Activated CD8-positive, alpha-beta T cell treated with anti-CD3 and anti-CD28 coated beads, Interleukin-2, amount 10 ng/mL, durations not matched to agents 7 days and 5 days (primary cell): ENCODE measurements at regions not wholly inside any gene's neighbourhood (a gene's known extent, or its start where the extent isn't known, plus 50 kb on each side); places are given as distances from the start of the nearest gene placed in this dataset.

Source experiments
- ATAC-seq: fragments of 150-1000 bp; cut with Tn5 transposase; one replicate; pipeline ENCODE4 v1.10.0; 2021; ENCODE audit warnings: moderate library complexity
- CTCF ChIA-PET: fragments of 350-600 bp; sonication (Branson Sonifier 250); formaldehyde crosslinking; loops from one replicate; lab custom pipeline; 2021; ENCODE audit warnings: antibody characterized with exemption; lab: Charles Lee
- POLR2A ChIA-PET: fragments of 350-600 bp; sonication (Branson Sonifier 250); formaldehyde crosslinking; loops from one replicate; lab custom pipeline; 2021; ENCODE audit warnings: antibody characterized with exemption; lab: Charles Lee
- DNase-seq: peaks from one replicate; pipeline ENCODE4 v3.0.0-alpha.2; 2020
- H3K27ac Mint-ChIP-seq: one replicate; pipeline ENCODE4 v1.8.0; 2021; ENCODE audit warnings: mild to moderate bottlenecking, mixed read lengths
- H3K27me3 Mint-ChIP-seq: one replicate; pipeline ENCODE4 v1.8.0; 2021; ENCODE audit warnings: low read depth, mixed read lengths
- H3K36me3 Mint-ChIP-seq: one replicate; pipeline ENCODE4 v1.8.0; 2021; ENCODE audit warnings: low read depth, mixed read lengths
- H3K4me1 Mint-ChIP-seq: one replicate; pipeline ENCODE4 v1.8.0; 2021; ENCODE audit warnings: low read depth, mixed read lengths
- H3K4me3 Mint-ChIP-seq: one replicate; pipeline ENCODE4 v1.8.0; 2021; ENCODE audit warnings: mild to moderate bottlenecking, mixed read lengths
- H3K9me3 Mint-ChIP-seq: one replicate; pipeline ENCODE4 v1.8.0; 2022; ENCODE audit warnings: mixed read lengths; ENCODE audit not compliant: insufficient read depth

DNA sequence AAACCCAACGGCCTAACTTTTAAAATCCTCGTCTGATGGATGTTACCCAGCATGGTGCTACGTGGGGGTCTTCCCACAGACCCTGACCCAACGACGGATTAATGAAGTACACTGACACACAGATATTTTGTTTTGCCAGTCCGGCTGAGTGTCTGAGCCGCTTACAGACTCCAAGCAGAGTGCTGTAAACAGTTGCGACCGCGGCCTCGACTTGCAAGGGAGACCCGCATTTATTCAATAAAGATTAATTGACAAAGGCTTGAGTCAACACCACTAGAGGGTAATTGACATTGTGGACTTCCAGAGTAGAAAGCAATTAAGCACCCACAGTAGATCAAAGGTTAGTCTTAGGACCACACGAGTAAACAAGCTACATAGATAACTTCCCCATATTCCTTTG, 1042.4 kb downstream of the AACS start:
- no peaks in the 10 kb centered on the region for H3K9me3 Mint-ChIP-seq
- ATAC-seq: no peak
- ChIA-PET POLR2A (no interaction called here), CTCF (no interaction called here)
- no peaks in the 10 kb centered on the region for H3K36me3 Mint-ChIP-seq
- H3K27ac Mint-ChIP-seq: no peak overlapping the region
- DNase-seq: no peak
- H3K4me3 Mint-ChIP-seq: no peak overlapping the region
- H3K27me3 Mint-ChIP-seq: no peaks in the 10 kb centered on the region
- H3K4me1 Mint-ChIP-seq: no peaks in the 10 kb centered on the region

DNA sequence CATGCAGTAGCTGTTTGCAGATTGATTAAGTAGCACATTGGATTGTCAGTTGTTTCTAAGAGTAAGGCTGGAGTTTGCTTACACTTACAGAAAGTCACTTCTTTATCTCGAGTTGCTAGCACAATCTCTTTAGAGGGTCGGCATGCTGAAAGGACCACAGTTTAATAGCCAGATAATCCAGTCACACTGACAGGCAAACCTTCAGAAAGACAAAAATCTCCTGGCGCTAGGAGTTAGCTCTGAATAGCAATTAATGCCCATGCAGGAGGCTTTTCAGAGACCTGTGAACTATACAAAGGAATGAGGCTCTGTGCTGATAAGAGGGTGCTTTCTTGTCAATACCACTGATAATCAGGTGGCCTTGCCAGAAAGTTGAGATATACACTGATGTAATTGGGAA, 1043.0 kb downstream of the AACS start:
- DNase-seq (no peak), ATAC-seq (no peak)
- no peak overlapping the region for H3K4me3 Mint-ChIP-seq
- no peaks in the 10 kb centered on the region for H3K9me3 Mint-ChIP-seq
- no peak overlapping the region for H3K27ac Mint-ChIP-seq
- POLR2A ChIA-PET: no interaction called here
- CTCF ChIA-PET: no interaction called here
- H3K4me1 Mint-ChIP-seq: no peaks in the 10 kb centered on the region
- no peaks in the 10 kb centered on the region for H3K36me3 Mint-ChIP-seq
- no peaks in the 10 kb centered on the region for H3K27me3 Mint-ChIP-seq

- no peak overlapping the region for H3K4me3 Mint-ChIP-seq
- CTCF ChIA-PET: no interaction called here
- no peak overlapping the region for H3K27ac Mint-ChIP-seq
- POLR2A ChIA-PET: no interaction called here
- H3K9me3 Mint-ChIP-seq: no peaks in the 10 kb centered on the region
- H3K27me3 Mint-ChIP-seq: no peaks in the 10 kb centered on the region
- DNase-seq (no peak), ATAC-seq (no peak)
- no peaks in the 10 kb centered on the region for H3K36me3 Mint-ChIP-seq
- H3K4me1 Mint-ChIP-seq: no peaks in the 10 kb centered on the region
Measured at GRCh38 chr12:126112141-126112540, 1046.9 kb downstream of the AACS start.

DNA sequence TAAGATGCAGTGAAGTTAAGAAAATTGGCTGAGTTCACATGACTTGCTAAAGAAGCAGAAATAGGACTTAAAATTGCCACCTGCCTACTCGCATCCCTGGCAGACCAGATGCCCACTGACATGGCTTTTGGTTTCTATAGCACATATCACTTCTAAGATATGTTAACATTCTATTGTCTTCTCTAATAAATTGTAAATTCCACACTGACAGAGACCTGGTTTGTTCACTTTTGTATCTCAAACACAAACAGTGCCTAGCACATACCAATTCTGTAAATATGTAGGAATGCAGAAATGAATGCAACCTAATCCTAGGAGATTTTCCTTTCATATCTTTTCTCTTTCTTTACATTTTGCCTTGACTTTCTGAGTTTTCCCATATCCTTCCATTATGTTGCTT, 1047.6 kb downstream of the AACS start:
- POLR2A ChIA-PET: no interaction called here
- ATAC-seq: no peak
- H3K27me3 Mint-ChIP-seq: no peaks in the 10 kb centered on the region
- no peaks in the 10 kb centered on the region for H3K36me3 Mint-ChIP-seq
- DNase-seq: no peak
- CTCF ChIA-PET: no interaction called here
- H3K27ac Mint-ChIP-seq: no peak overlapping the region
- no peaks in the 10 kb centered on the region for H3K4me1 Mint-ChIP-seq
- no peak overlapping the region for H3K4me3 Mint-ChIP-seq
- H3K9me3 Mint-ChIP-seq: no peaks in the 10 kb centered on the region

- no peak overlapping the region for H3K27ac Mint-ChIP-seq
- DNase-seq: no peak
- POLR2A ChIA-PET: no interaction called here
- no peak overlapping the region for H3K4me3 Mint-ChIP-seq
- no peaks in the 10 kb centered on the region for H3K4me1 Mint-ChIP-seq
- CTCF ChIA-PET: no interaction called here
- no peaks in the 10 kb centered on the region for H3K9me3 Mint-ChIP-seq
- no peaks in the 10 kb centered on the region for H3K36me3 Mint-ChIP-seq
- no peak for ATAC-seq
- no peaks in the 10 kb centered on the region for H3K27me3 Mint-ChIP-seq
Measured at GRCh38 chr12:126114441-126114840, 1049.2 kb downstream of the AACS start.

GRCh38 chr12:126117502-126117901, 1052.3 kb downstream of the AACS start:
- ATAC-seq (no peak), DNase-seq (no peak)
- Mint-ChIP-seq H3K4me3 (no peak overlapping the region), H3K9me3 (no peaks in the 10 kb centered on the region), H3K4me1 (no peaks in the 10 kb centered on the region), H3K27ac (no peak overlapping the region), H3K27me3 (no peaks in the 10 kb centered on the region), H3K36me3 (no peaks in the 10 kb centered on the region)
- POLR2A ChIA-PET: no interaction called here
- CTCF ChIA-PET: no interaction called here

DNA sequence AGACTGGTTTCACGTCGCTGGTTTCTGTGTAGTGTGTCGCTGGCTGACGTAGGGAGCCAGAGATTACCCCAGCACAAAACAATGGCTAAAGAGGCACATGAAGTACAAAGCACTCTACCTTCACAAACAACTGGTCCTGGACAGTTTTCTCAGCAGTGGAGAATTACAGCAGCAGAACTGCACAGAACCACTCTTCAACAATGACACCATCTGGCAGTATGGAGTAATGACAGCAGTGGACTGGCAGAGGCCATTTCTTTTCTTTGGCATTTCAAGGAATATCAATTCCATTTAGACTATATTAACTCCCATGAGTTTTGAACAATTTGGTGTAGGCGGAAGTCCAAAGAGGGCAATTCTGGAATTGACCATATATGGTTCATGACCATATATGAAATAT, 1074.1 kb downstream of the AACS start:
- DNase-seq (no peak), ATAC-seq (no peak)
- ChIA-PET POLR2A (no interaction called here), CTCF (no interaction called here)
- H3K4me1 Mint-ChIP-seq: no peaks in the 10 kb centered on the region
- H3K27me3 Mint-ChIP-seq: no peaks in the 10 kb centered on the region
- H3K4me3 Mint-ChIP-seq: no peak overlapping the region
- no peak overlapping the region for H3K27ac Mint-ChIP-seq
- H3K9me3 Mint-ChIP-seq: peaks cover 32% of the 10 kb centered on the region
- no peaks in the 10 kb centered on the region for H3K36me3 Mint-ChIP-seq

DNA sequence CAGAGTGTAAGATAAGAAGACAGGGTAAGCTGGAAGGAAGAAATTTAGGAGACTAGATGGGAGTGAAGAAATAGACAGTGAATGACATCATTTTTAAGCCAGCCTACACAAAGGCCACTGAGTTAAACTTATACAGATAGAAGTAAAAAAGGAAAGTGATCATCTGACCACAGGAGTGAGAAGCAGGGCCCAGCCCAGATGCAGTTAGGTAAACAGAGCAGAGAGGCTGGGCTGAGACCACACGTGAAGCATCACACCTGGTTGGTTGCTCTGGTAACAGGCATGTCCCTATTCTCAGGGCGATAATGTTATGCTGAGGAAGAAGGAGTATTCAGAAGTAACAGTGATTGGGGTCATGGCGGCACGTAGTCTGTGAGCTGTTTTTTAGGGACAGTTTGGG, 1079.4 kb downstream of the AACS start:
- ATAC-seq (no peak), DNase-seq (no peak)
- Mint-ChIP-seq H3K27me3 (no peaks in the 10 kb centered on the region), H3K36me3 (no peaks in the 10 kb centered on the region), H3K27ac (no peak overlapping the region), H3K9me3 (peaks cover 10% of the 10 kb centered on the region), H3K4me3 (no peak overlapping the region), H3K4me1 (no peaks in the 10 kb centered on the region)
- CTCF ChIA-PET: no interaction called here
- POLR2A ChIA-PET: no interaction called here

GRCh38 chr12:126147321-126147720, 1082.1 kb downstream of the AACS start:
- H3K36me3 Mint-ChIP-seq: no peaks in the 10 kb centered on the region
- ChIA-PET CTCF (no interaction called here), POLR2A (no interaction called here)
- peaks cover 10% of the 10 kb centered on the region for H3K9me3 Mint-ChIP-seq
- H3K27ac Mint-ChIP-seq: no peak overlapping the region
- no peak overlapping the region for H3K4me3 Mint-ChIP-seq
- ATAC-seq: no peak
- no peaks in the 10 kb centered on the region for H3K27me3 Mint-ChIP-seq
- DNase-seq: no peak
- no peaks in the 10 kb centered on the region for H3K4me1 Mint-ChIP-seq

DNA sequence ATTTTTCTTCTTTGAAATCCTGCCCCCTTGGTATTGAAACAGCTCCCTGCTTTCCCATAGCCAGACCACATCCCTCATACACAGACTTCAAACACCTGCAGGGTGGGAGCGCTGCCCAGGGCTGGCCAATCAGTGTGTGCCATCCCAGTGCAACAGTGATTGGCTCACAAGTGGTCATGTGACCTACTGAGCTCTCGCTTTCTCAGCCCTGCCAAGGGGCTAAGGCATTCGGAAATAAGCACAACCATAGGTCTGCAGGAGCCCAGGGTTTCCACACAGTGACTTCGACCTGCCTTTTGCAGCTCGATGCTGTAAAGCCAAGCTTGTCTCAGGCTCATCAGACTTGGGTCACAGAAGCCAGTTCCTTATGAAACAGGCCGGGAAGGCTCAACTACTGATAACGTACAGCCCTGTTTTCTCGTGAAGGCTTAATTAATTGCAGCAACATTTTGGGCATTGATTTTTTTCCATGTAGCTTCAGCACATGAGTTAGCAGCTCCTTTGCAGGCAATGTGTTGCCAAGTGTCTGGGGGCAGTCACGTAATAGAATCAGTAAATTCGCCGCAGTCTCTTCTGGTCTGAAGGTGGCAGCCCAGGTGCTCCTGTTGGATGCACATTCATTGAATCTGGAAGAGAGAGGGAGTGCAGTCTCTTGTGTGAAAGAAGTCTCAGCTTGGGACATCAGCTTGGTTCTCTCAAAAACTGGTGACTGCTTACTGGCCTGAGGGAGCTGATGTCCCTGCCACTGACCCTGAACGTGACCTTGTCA, 1091.8 kb downstream of the AACS start:
- ChIA-PET POLR2A (no interaction called here), CTCF (no interaction called here)
- DNase-seq (no peak), ATAC-seq (no peak)
- H3K9me3 Mint-ChIP-seq: no peaks in the 10 kb centered on the region
- no peak overlapping the region for H3K27ac Mint-ChIP-seq
- H3K4me3 Mint-ChIP-seq: no peak overlapping the region
- H3K36me3 Mint-ChIP-seq: no peaks in the 10 kb centered on the region
- no peaks in the 10 kb centered on the region for H3K4me1 Mint-ChIP-seq
- H3K27me3 Mint-ChIP-seq: no peaks in the 10 kb centered on the region

DNA sequence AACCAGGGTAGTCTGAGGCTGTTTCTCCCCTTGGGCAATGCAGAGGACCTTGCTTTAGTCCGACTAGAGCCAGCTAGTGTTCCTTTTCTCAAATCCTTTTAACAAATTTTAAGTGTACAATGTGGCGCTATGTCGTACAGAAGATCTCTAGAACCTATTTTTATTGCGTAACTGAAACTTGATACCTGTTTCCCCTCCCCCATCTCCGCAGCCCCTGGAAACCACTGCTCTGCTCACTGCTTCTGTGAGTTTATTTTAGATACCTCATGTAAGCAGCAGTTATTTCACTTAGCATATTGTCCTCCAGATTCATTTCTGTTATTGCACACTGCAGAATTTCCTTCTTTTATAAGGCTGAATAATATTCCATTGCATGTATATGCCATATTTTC, 1092.3 kb downstream of the AACS start:
- ChIA-PET CTCF (no interaction called here), POLR2A (no interaction called here)
- Mint-ChIP-seq H3K9me3 (no peaks in the 10 kb centered on the region), H3K4me1 (no peaks in the 10 kb centered on the region), H3K27ac (no peak overlapping the region), H3K27me3 (no peaks in the 10 kb centered on the region), H3K36me3 (no peaks in the 10 kb centered on the region), H3K4me3 (no peak overlapping the region)
- ATAC-seq (no peak), DNase-seq (no peak)

- H3K4me3 Mint-ChIP-seq: no peak overlapping the region
- no peaks in the 10 kb centered on the region for H3K36me3 Mint-ChIP-seq
- ATAC-seq: no peak
- no peak for DNase-seq
- ChIA-PET POLR2A (no interaction called here), CTCF (no interaction called here)
- no peaks in the 10 kb centered on the region for H3K9me3 Mint-ChIP-seq
- H3K27ac Mint-ChIP-seq: no peak overlapping the region
- no peaks in the 10 kb centered on the region for H3K4me1 Mint-ChIP-seq
- no peaks in the 10 kb centered on the region for H3K27me3 Mint-ChIP-seq
Measured at GRCh38 chr12:126159139-126159538, 1093.9 kb downstream of the AACS start.

DNA sequence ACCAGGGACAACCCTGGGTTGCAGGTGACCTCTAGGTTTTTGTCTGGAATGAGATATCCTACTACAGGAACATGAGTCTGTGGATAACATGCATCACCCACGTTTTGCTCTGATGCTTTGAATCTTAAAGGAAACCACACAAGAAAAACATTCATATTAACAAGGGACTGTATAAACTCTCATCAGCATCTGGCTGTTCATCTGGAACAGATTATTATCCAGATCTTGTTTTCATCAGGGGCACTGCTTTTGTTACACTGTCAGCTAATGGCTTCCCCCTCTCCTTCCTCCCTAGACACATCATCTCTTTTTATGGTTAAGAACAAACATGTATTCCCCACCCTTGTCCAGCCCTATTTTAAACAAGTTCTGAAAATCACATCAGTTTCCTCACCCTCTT, 1095.7 kb downstream of the AACS start:
- no peak for ATAC-seq
- Mint-ChIP-seq H3K36me3 (no peaks in the 10 kb centered on the region), H3K4me3 (no peak overlapping the region), H3K27me3 (no peaks in the 10 kb centered on the region), H3K4me1 (no peaks in the 10 kb centered on the region), H3K27ac (no peak overlapping the region), H3K9me3 (no peaks in the 10 kb centered on the region)
- ChIA-PET CTCF (no interaction called here), POLR2A (no interaction called here)
- DNase-seq: no peak
